Right atrium auricular region (tissue), 2 donors: ENCODE measurements at regions not wholly inside any gene's neighbourhood (a gene's known extent, or its start where the extent isn't known, plus 50 kb on each side); places are given as distances from the start of the nearest gene placed in this dataset.

Experiments used
- DNase-seq: peaks from one replicate; pipeline ENCODE4 v3.0.0-alpha.2; 2019; ENCODE audit warnings: low spot score
- H3K27ac ChIP-seq, 2 donors: fragments of 200-600 bp; sonication (generic); 1 replicate in 1 of 2; 2 replicates in 1 of 2; pipeline ENCODE4 v1.5.1; 2016 to 2019
- H3K27me3 ChIP-seq, 2 donors: fragments of 200-600 bp; sonication (generic); one replicate each; pipeline versions ENCODE4 v1.5.1 to v1.6.0; 2017 to 2019
- H3K36me3 ChIP-seq: fragments of 200-600 bp; sonication (generic); one replicate; pipeline ENCODE4 v1.5.1; 2016
- H3K4me1 ChIP-seq, 2 donors: fragments of 200-600 bp; sonication (generic); one replicate each; pipeline versions ENCODE4 v1.5.1 to v1.6.0; 2017 to 2019
- H3K4me3 ChIP-seq, 2 donors: fragments of 200-600 bp; sonication (generic); 1 replicate in 1 of 2; 2 replicates in 1 of 2; pipeline ENCODE4 v1.5.1; 2017 to 2019; ENCODE audit warnings: mild to moderate bottlenecking in 1 of 2, moderate library complexity in 1 of 2
- H3K9me3 ChIP-seq, 2 donors: fragments of 200-600 bp; sonication (generic); one replicate each; pipeline ENCODE4 v1.5.1; 2019
- CTCF ChIP-seq, 2 donors: fragments of 200-600 bp; sonication (generic); IDR thresholded peaks; one replicate each; pipeline ENCODE4 v1.5.1; 2019; ENCODE audit warnings: antibody characterized with exemption in 2 of 2

GRCh38 chr7:24510759-24511158 is 62.5 kb upstream of the PALS2 start:
- TF ChIP-seq CTCF (IDR thresholded peaks at IDR 0.05), result no peak
- Histone ChIP-seq H3K27me3 (no peaks in the 10 kb centered on the region), H3K36me3 (no peaks in the 10 kb centered on the region), H3K9me3 (no peaks in the 10 kb centered on the region), H3K27ac (no peak overlapping the region), H3K4me1 (no peaks in the 10 kb centered on the region), H3K4me3 (no peak overlapping the region)
- no peak for DNase-seq

GRCh38 chr7:24517166-24517565 is 56.1 kb upstream of the PALS2 start:
- TF ChIP-seq CTCF (IDR thresholded peaks at IDR 0.05), result no peak
- Histone ChIP-seq H3K4me3 (no peak overlapping the region), H3K4me1 (no peaks in the 10 kb centered on the region), H3K36me3 (no peaks in the 10 kb centered on the region), H3K9me3 (no peaks in the 10 kb centered on the region), H3K27ac (no peak overlapping the region), H3K27me3 (no peaks in the 10 kb centered on the region)
- DNase-seq, result no peak

GRCh38 chr7:24521917-24522623 is 51.2 kb upstream of the PALS2 start:
- H3K9me3 ChIP-seq, result no peaks in the 10 kb centered on the region
- H3K36me3 ChIP-seq, result no peaks in the 10 kb centered on the region
- TF ChIP-seq CTCF (IDR thresholded peaks at IDR 0.05), result no peak
- no peak for DNase-seq
- no peaks in the 10 kb centered on the region for H3K4me1 ChIP-seq
- no peaks in the 10 kb centered on the region for H3K27me3 ChIP-seq
- no peak overlapping the region for H3K27ac ChIP-seq
- H3K4me3 ChIP-seq, result no peak overlapping the region
